Caco-2 (cell line): ENCODE measurements at regions not wholly inside any gene's neighbourhood (a gene's known extent, or its start where the extent isn't known, plus 50 kb on each side); places are given as distances from the start of the nearest gene placed in this dataset.

Experiments used
- BruUV-seq: library from RNA; stranded (reverse); fragments of 400-500 nt; replicated peaks from 2 replicates; lab custom pipeline; 2021; lab: Mats Ljungman, UMichigan
- CTCF ChIA-PET: fragments of 300-600 bp; sonication (Branson Sonifier 250); formaldehyde crosslinking; loops from one replicate; lab custom pipeline; 2022; ENCODE audit warnings: antibody characterized with exemption; lab: Charles Lee
- POLR2A ChIA-PET: fragments of 300-600 bp; sonication (Branson Sonifier 250); formaldehyde crosslinking; loops from one replicate; lab custom pipeline; 2022; ENCODE audit warnings: antibody characterized with exemption; lab: Charles Lee
- DNase-seq, 2 experiments: peaks; one replicate each; pipeline versions ENCODE4 v3.0.0 to v3.0.0-alpha.2; 2020 to 2022
- H3K27me3 ChIP-seq: replicated peaks from 2 replicates; pipeline ENCODE4 v1.6.0; 2011; ENCODE audit warnings: low read length; ENCODE audit not compliant: control insufficient read depth, insufficient read depth
- H3K36me3 ChIP-seq: 2 replicates; pipeline ENCODE4 v1.5.1; 2011; ENCODE audit warnings: low read length; ENCODE audit not compliant: control insufficient read depth, insufficient read depth
- H3K4me1 ChIP-seq: fragments of 250-450 bp; sonication (Bioruptor Pico); 2 replicates; pipeline ENCODE4 v1.5.1; 2020; ENCODE audit warnings: mild to moderate bottlenecking
- H3K4me3 ChIP-seq: 2 replicates; pipeline ENCODE4 v1.5.1; 2011; ENCODE audit warnings: low read depth, mild to moderate bottlenecking, control low read depth, low read length
- H3K9me3 ChIP-seq: fragments of 250-450 bp; sonication (Bioruptor Pico); 2 replicates; pipeline ENCODE4 v1.5.1; 2020; ENCODE audit warnings: mild to moderate bottlenecking, moderate library complexity
- H3K27ac Mint-ChIP-seq: one replicate; pipeline ENCODE4 v1.8.0; 2022; ENCODE audit warnings: mixed read lengths; ENCODE audit not compliant: unreplicated experiment
- H3K27me3 Mint-ChIP-seq: one replicate; pipeline ENCODE4 v1.8.0; 2022; ENCODE audit warnings: mixed read lengths; ENCODE audit not compliant: insufficient read depth, unreplicated experiment
- H3K36me3 Mint-ChIP-seq: one replicate; pipeline ENCODE4 v1.8.0; 2022; ENCODE audit warnings: mild to moderate bottlenecking, mixed read lengths; ENCODE audit not compliant: insufficient read depth, unreplicated experiment
- H3K4me1 Mint-ChIP-seq: one replicate; pipeline ENCODE4 v1.8.0; 2022; ENCODE audit warnings: low read depth, mixed read lengths; ENCODE audit not compliant: unreplicated experiment
- H3K4me3 Mint-ChIP-seq: one replicate; pipeline ENCODE4 v1.8.0; 2022; ENCODE audit warnings: mild to moderate bottlenecking, moderate library complexity, mixed read lengths; ENCODE audit not compliant: unreplicated experiment
- H3K9me3 Mint-ChIP-seq: one replicate; pipeline ENCODE4 v1.8.0; 2022; ENCODE audit warnings: mixed read lengths; ENCODE audit not compliant: unreplicated experiment
- intact Hi-C: fragments of 100-400 bp; cut with micrococcal nuclease; formaldehyde crosslinking; loops from one replicate; pipeline ENCODE4 v1.10.0; 2022; ENCODE audit not compliant: unreplicated experiment
- TF ChIP-seq, protein P1 (sequence below), 2 experiments: fragments of 200-600 bp in 1 of 2; IDR thresholded peaks; 1 replicate in 1 of 2; 2 replicates in 1 of 2; pipeline versions ENCODE4 v1.5.1 to v1.8.0; 2011 to 2022; ENCODE audit warnings: antibody characterized with exemption in 1 of 2, control low read depth in 1 of 2, inconsistent platforms in 1 of 2, low read depth in 1 of 2, low read length in 1 of 2, mild to moderate bottlenecking in 1 of 2, moderate library complexity in 1 of 2; ENCODE audit not compliant: insufficient read depth in 1 of 2, severe bottlenecking in 1 of 2, unreplicated experiment in 1 of 2

DNA sequence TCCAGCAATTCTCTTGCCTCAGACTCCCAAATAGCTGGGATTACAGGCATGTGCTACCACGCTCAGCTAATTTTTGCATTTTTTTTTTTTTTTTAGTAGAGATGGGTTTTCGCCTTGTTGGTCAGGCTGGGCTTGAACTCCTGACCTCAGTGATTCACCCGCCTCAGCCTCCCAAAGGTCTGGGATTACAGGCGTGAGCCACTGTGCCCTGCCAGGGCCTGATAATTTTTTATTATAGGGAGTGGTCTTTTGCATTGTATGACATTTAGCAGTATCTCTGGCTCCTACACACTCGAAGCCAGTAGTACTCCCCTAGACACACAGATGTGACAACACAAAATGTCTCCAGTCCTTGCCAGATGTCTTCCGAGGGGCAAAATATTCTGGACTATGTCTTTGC lies 124.0 kb downstream of the DKK1 start:
- Histone ChIP-seq H3K4me1 (peaks cover 36% of the 10 kb centered on the region), H3K36me3 (no peaks in the 10 kb centered on the region), H3K27me3 (no peaks in the 10 kb centered on the region), H3K4me3 (no peak overlapping the region), H3K9me3 (no peaks in the 10 kb centered on the region)
- H3K27me3 Mint-ChIP-seq = no peaks in the 10 kb centered on the region
- POLR2A ChIA-PET = no interaction called here
- CTCF ChIA-PET = no interaction called here
- H3K27ac Mint-ChIP-seq = no peak overlapping the region
- no peak for DNase-seq
- peaks cover 31% of the 10 kb centered on the region for H3K4me1 Mint-ChIP-seq
- no peak overlapping the region for H3K4me3 Mint-ChIP-seq
- BruUV-seq = no TSS peak
- peaks cover 28% of the 10 kb centered on the region for H3K9me3 Mint-ChIP-seq
- TF ChIP-seq, protein P1, sequence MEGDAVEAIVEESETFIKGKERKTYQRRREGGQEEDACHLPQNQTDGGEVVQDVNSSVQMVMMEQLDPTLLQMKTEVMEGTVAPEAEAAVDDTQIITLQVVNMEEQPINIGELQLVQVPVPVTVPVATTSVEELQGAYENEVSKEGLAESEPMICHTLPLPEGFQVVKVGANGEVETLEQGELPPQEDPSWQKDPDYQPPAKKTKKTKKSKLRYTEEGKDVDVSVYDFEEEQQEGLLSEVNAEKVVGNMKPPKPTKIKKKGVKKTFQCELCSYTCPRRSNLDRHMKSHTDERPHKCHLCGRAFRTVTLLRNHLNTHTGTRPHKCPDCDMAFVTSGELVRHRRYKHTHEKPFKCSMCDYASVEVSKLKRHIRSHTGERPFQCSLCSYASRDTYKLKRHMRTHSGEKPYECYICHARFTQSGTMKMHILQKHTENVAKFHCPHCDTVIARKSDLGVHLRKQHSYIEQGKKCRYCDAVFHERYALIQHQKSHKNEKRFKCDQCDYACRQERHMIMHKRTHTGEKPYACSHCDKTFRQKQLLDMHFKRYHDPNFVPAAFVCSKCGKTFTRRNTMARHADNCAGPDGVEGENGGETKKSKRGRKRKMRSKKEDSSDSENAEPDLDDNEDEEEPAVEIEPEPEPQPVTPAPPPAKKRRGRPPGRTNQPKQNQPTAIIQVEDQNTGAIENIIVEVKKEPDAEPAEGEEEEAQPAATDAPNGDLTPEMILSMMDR (IDR thresholded peaks at IDR 0.05; ENCODE audit: insufficient read depth in 1 of 2, low read depth in 1 of 2, low read length in 1 of 2, severe bottlenecking in 1 of 2, unreplicated experiment in 1 of 2) = no peak
- peaks cover 12% of the 10 kb centered on the region for H3K36me3 Mint-ChIP-seq
- intact Hi-C loops = no loop called here

DNA sequence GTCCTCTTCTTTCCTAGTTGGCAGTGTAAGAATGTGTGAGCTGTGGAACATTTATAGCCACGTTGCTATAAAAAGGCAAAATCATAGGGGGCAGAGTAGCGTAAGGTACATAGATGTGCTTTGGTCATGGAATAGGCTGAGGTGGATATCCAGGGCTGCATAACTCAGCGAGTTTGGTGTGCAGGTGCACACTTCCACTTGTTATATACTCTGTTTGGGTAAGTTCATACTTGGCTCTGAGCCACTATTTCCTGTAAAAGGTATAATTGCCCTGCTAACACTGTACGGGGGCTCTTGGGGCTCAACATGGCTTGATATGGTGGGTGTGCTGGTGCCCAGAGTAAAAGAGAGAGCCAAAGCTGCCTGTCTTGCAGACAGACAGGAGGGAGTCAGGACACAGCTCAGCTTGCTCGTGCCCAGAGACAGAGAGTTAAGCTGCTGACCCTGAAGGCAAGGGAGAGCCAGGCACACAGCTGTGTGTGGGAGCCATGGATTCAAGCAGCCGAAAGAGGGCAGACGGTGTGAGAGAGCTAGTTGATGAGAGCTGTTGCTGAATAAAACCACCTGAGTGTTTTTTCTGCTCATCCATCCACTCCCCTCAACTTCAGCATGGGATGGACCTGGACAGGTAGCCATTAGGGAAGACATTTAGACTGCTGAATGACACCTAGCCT lies 126.7 kb downstream of the DKK1 start:
- BruUV-seq = no TSS peak
- H3K36me3 ChIP-seq = no peaks in the 10 kb centered on the region
- POLR2A ChIA-PET = no interaction called here
- H3K4me1 ChIP-seq = peaks cover 60% of the 10 kb centered on the region
- Mint-ChIP-seq H3K4me1 (peaks cover 30% of the 10 kb centered on the region), H3K27ac (peak overlapping the region; percentile 5), H3K9me3 (peaks cover 18% of the 10 kb centered on the region), H3K4me3 (no peak overlapping the region), H3K27me3 (no peaks in the 10 kb centered on the region), H3K36me3 (peaks cover 20% of the 10 kb centered on the region)
- CTCF ChIA-PET = interaction anchor here (1.0 kb wide), 1 partner anchor 127 kb away, joined by 3 read pairs; the partner anchor contains the start of gene DKK1
- H3K4me3 ChIP-seq = no peak overlapping the region
- no peaks in the 10 kb centered on the region for H3K9me3 ChIP-seq
- TF ChIP-seq, protein P1 (IDR thresholded peaks at IDR 0.05; ENCODE audit: insufficient read depth in 1 of 2, low read depth in 1 of 2, low read length in 1 of 2, severe bottlenecking in 1 of 2, unreplicated experiment in 1 of 2) = no peak
- intact Hi-C loops = no loop called here
- DNase-seq = no peak
- H3K27me3 ChIP-seq = no peaks in the 10 kb centered on the region

DNA sequence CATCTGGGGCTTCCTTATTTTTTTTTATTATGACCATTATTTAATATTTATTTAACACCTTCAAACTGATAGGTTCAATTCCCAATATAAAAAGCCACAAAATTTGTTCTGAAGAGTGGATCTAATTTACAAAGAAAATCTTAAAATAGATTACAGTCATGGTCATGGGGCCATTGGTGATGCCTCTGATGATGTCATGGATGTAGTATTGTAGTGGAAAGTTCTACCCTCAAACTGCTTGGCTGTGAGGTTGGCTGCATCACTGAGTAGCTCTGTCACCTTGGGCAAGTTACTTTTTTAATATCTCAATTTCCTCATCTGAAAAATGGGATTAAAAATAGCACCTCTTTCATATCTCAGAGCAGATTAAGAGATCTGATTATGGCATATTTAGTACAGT lies 128.5 kb downstream of the DKK1 start:
- no peaks in the 10 kb centered on the region for H3K36me3 ChIP-seq
- H3K27me3 ChIP-seq = no peaks in the 10 kb centered on the region
- no peaks in the 10 kb centered on the region for H3K9me3 ChIP-seq
- Mint-ChIP-seq H3K27me3 (no peaks in the 10 kb centered on the region), H3K36me3 (peaks cover 32% of the 10 kb centered on the region), H3K4me3 (no peak overlapping the region), H3K27ac (peak overlapping the region; percentile 83), H3K9me3 (peaks cover 25% of the 10 kb centered on the region), H3K4me1 (peaks cover 36% of the 10 kb centered on the region)
- POLR2A ChIA-PET = no interaction called here
- H3K4me1 ChIP-seq = peaks cover 55% of the 10 kb centered on the region
- no TSS peak for BruUV-seq
- H3K4me3 ChIP-seq = no peak overlapping the region
- no peak for DNase-seq
- TF ChIP-seq, protein P1 (IDR thresholded peaks at IDR 0.05; ENCODE audit: insufficient read depth in 1 of 2, low read depth in 1 of 2, low read length in 1 of 2, severe bottlenecking in 1 of 2, unreplicated experiment in 1 of 2) = no peak
- CTCF ChIA-PET = interaction anchor here (0.9 kb wide), 1 partner anchor 128 kb away, joined by 4 read pairs; the partner anchor contains the start of gene DKK1
- intact Hi-C loops = loop anchor here (2.0 kb wide), 2 partner anchors 46 to 128 kb away; partner anchors contain the start of gene DKK1
